ENCODE measurements at regions not wholly inside any gene's neighbourhood (a gene's known extent, or its start where the extent isn't known, plus 50 kb on each side); places are given as distances from the start of the nearest gene placed in this dataset.

- TF ChIP-seq POLR2A (IDR thresholded peaks at IDR 0.05) (no peak), POLR2AphosphoS5 (IDR thresholded peaks at IDR 0.05) (no peak)
Measured at GRCh38 chr22:44371741-44372525, 59.2 kb upstream of the SHISAL1 start.
